GM20000 (cell line): ENCODE measurements at regions not wholly inside any gene's neighbourhood (a gene's known extent, or its start where the extent isn't known, plus 50 kb on each side); places are given as distances from the start of the nearest gene placed in this dataset.
"Not testable (repeated sequence)": the region's sequence is repeated elsewhere in the genome, so short reads cannot be mapped to it uniquely, and the experiment has no call there.

Experiments
- DNase-seq: peaks from one replicate; pipeline ENCODE4 v3.0.0; 2012; ENCODE audit warnings: low spot score
- CTCF ChIP-seq: IDR thresholded peaks from 2 replicates; pipeline ENCODE4 v1.5.1; 2012; ENCODE audit warnings: mild to moderate bottlenecking, control low read depth; ENCODE audit errors: extremely low read depth, missing control alignments

- TF ChIP-seq CTCF: no peak
- DNase-seq: no peak
Observed at GRCh38 chr2:183829931-183830330, 705.7 kb downstream of the NUP35 start.

- DNase-seq: no peak
- TF ChIP-seq CTCF: no peak
Observed at GRCh38 chr2:183837157-183837556, 712.9 kb downstream of the NUP35 start.

GRCh38 chr2:183838295-183838694 lies 714.1 kb downstream of the NUP35 start:
- DNase-seq: no peak
- no peak for TF ChIP-seq CTCF

GRCh38 chr2:183840061-183840584 lies 715.9 kb downstream of the NUP35 start:
- no peak for DNase-seq
- no peak for TF ChIP-seq CTCF

GRCh38 chr2:183849826-183850225 lies 725.6 kb downstream of the NUP35 start:
- not testable (repeated sequence) for DNase-seq

GRCh38 chr2:183859129-183859528 lies 734.9 kb downstream of the NUP35 start:
- DNase-seq: no peak
- no peak for TF ChIP-seq CTCF

- no peak for TF ChIP-seq CTCF
- no peak for DNase-seq
Observed at GRCh38 chr2:183866666-183867065, 731.7 kb upstream of the ZNF804A start.

- DNase-seq: no peak
- no peak for TF ChIP-seq CTCF
Observed at GRCh38 chr2:183867206-183867605, 731.1 kb upstream of the ZNF804A start.
